B cell (primary cell): ENCODE measurements at regions not wholly inside any gene's neighbourhood (a gene's known extent, or its start where the extent isn't known, plus 50 kb on each side); places are given as distances from the start of the nearest gene placed in this dataset.

ENCODE experiments used
- ATAC-seq: fragments of 200-7000 bp; cut with Tn5 transposase; one replicate; pipeline ENCODE4 v1.10.0; 2021; ENCODE audit warnings: low read depth, mild to moderate bottlenecking, moderate number of reproducible peaks, moderate library complexity
- CTCF ChIA-PET: fragments of 350-600 bp; sonication (Branson Sonifier 250); formaldehyde crosslinking; loops from one replicate; lab custom pipeline; 2021; ENCODE audit warnings: antibody characterized with exemption, inconsistent platforms; lab: Charles Lee
- POLR2A ChIA-PET: fragments of 350-600 bp; sonication (Branson Sonifier 250); formaldehyde crosslinking; loops from one replicate; lab custom pipeline; 2021; ENCODE audit warnings: antibody characterized with exemption; lab: Charles Lee
- DNase-seq: peaks from one replicate; pipeline ENCODE4 v3.0.0; 2013
- H2AFZ ChIP-seq: 2 replicates; pipeline ENCODE4 v1.6.1; 2012; ENCODE audit warnings: mild to moderate bottlenecking, low read depth, low read length; ENCODE audit not compliant: insufficient read depth, poor library complexity, severe bottlenecking
- H3K27ac ChIP-seq, 2 donors: 1 replicate in 1 of 2; 2 replicates in 1 of 2; pipeline ENCODE4 v1.5.1; 2012 to 2013; ENCODE audit warnings: low read length in 2 of 2, mild to moderate bottlenecking in 2 of 2, moderate library complexity in 1 of 2
- H3K27me3 ChIP-seq, 4 experiments: fragments of 200-600 bp in 1 of 4; sonication (generic) in 1 of 4; replicated peaks in 1 of 4; 1 replicate in 2 of 4; 2 replicates in 2 of 4; pipeline versions ENCODE4 v1.6.1 to v1.7.0; 2013 to 2016; ENCODE audit warnings: low read length in 3 of 4, mild to moderate bottlenecking in 2 of 4, mixed read lengths in 1 of 4, moderate library complexity in 1 of 4; ENCODE audit not compliant: insufficient read depth in 4 of 4, control insufficient read depth in 3 of 4; ENCODE audit errors: control extremely low read depth in 1 of 4
- H3K36me3 ChIP-seq, 2 experiments: replicated peaks in 1 of 2; 1 replicate in 1 of 2; 2 replicates in 1 of 2; pipeline versions ENCODE4 v1.6.1 to v1.7.1; 2013; ENCODE audit warnings: low read length in 1 of 2; ENCODE audit not compliant: insufficient read depth in 2 of 2, control insufficient read depth in 1 of 2; ENCODE audit errors: control extremely low read depth in 1 of 2, extremely low read depth in 1 of 2
- H3K4me1 ChIP-seq, 2 donors: fragments of 200-600 bp in 1 of 2; sonication (generic) in 1 of 2; 1 replicate in 1 of 2; 2 replicates in 1 of 2; pipeline versions ENCODE4 v1.5.1 to v1.6.1; 2013 to 2017; ENCODE audit warnings: low read length in 2 of 2; ENCODE audit not compliant: control insufficient read depth in 2 of 2, insufficient read depth in 2 of 2
- H3K4me2 ChIP-seq: replicated peaks from 2 replicates; pipeline ENCODE3; 2012; ENCODE audit warnings: mild to moderate bottlenecking, low read depth, low read length; ENCODE audit not compliant: poor library complexity, severe bottlenecking
- H3K4me3 ChIP-seq, 5 experiments: fragments of 200-600 bp in 1 of 5; sonication (generic) in 1 of 5; 1 replicate in 3 of 5; 2 replicates in 2 of 5; pipeline versions ENCODE4 v1.5.1 to v1.7.0; 2011 to 2016; ENCODE audit warnings: low read length in 4 of 5, mild to moderate bottlenecking in 4 of 5, low read depth in 2 of 5, control low read depth in 1 of 5, moderate library complexity in 1 of 5; ENCODE audit not compliant: insufficient read depth in 1 of 5; ENCODE audit errors: control extremely low read depth in 1 of 5, extremely low read depth in 1 of 5
- H3K79me2 ChIP-seq: fragments of 200-600 bp; sonication (generic); one replicate; pipeline ENCODE4 v1.6.0; 2016; ENCODE audit warnings: low read length; ENCODE audit not compliant: control insufficient read depth, insufficient read depth
- H3K9ac ChIP-seq: fragments of 200-600 bp; sonication (generic); 2 replicates; pipeline ENCODE4 v1.6.1; 2017; ENCODE audit warnings: mild to moderate bottlenecking, low read length, moderate library complexity
- H3K9me3 ChIP-seq, 3 donors: one replicate each; pipeline versions ENCODE4 v1.6.1 to v1.7.1; 2013; ENCODE audit warnings: low read length in 2 of 3; ENCODE audit not compliant: control insufficient read depth in 2 of 3, insufficient read depth in 1 of 3; ENCODE audit errors: control extremely low read depth in 1 of 3
- H4K20me1 ChIP-seq: 2 replicates; pipeline ENCODE4 v1.6.0; 2012; ENCODE audit warnings: mild to moderate bottlenecking, low read length; ENCODE audit not compliant: insufficient read depth, control insufficient read depth, poor library complexity, severe bottlenecking
- H3K27ac Mint-ChIP-seq: one replicate; pipeline ENCODE4 v1.8.0; 2021; ENCODE audit warnings: mixed read lengths
- H3K27me3 Mint-ChIP-seq: one replicate; pipeline ENCODE4 v1.8.0; 2021; ENCODE audit warnings: mixed read lengths
- H3K4me1 Mint-ChIP-seq: one replicate; pipeline ENCODE4 v1.8.0; 2021; ENCODE audit warnings: mixed read lengths
- H3K4me3 Mint-ChIP-seq: one replicate; pipeline ENCODE4 v1.8.0; 2021; ENCODE audit warnings: mixed read lengths
- H3K9me3 Mint-ChIP-seq: one replicate; pipeline ENCODE4 v1.8.0; 2022; ENCODE audit warnings: mixed read lengths; ENCODE audit not compliant: insufficient read depth
- EZH2 ChIP-seq: IDR thresholded peaks from 2 replicates; pipeline ENCODE4 v1.6.1; 2012; ENCODE audit warnings: borderline replicate concordance, low read depth, mild to moderate bottlenecking, moderate library complexity, low read length; ENCODE audit not compliant: insufficient read depth, poor library complexity, severe bottlenecking
- WGBS: methylation state at CpG from one replicate; pipeline ENCODE4 v1.1.5; 2013; ENCODE audit warnings: missing lambda C conversion rate; ENCODE audit not compliant: insufficient coverage; 5-methylcytosine and 5-hydroxymethylcytosine counted together
- intact Hi-C: fragments of 100-400 bp; cut with micrococcal nuclease; formaldehyde crosslinking; loops from one replicate; pipeline ENCODE4 v1.10.0; 2022
- TF ChIP-seq, protein P1 (sequence below): fragments of 200-600 bp; IDR thresholded peaks from one replicate; pipeline ENCODE4 v1.8.0; 2022; ENCODE audit warnings: antibody characterized with exemption, mild to moderate bottlenecking

DNA sequence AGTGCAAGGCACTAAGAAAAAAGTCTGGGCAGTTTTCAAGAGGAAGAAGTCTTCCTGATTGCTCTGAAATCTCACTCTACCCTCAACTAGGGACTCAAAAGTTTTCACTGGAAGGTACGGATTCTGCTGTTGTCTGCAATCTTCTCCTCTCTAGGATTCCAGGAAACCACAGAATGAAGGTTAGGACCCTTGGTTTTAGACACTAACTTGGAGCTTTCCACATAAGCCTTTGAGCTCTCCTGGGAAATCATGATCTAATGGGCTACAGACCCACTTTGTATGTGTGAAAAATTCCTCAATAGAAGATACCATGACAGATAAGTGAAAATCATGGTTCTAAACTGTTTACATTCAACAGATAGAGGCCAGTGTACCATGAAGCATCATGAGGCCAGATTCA is 265.1 kb downstream of the PSAT1 start:
- TF ChIP-seq, protein P1, sequence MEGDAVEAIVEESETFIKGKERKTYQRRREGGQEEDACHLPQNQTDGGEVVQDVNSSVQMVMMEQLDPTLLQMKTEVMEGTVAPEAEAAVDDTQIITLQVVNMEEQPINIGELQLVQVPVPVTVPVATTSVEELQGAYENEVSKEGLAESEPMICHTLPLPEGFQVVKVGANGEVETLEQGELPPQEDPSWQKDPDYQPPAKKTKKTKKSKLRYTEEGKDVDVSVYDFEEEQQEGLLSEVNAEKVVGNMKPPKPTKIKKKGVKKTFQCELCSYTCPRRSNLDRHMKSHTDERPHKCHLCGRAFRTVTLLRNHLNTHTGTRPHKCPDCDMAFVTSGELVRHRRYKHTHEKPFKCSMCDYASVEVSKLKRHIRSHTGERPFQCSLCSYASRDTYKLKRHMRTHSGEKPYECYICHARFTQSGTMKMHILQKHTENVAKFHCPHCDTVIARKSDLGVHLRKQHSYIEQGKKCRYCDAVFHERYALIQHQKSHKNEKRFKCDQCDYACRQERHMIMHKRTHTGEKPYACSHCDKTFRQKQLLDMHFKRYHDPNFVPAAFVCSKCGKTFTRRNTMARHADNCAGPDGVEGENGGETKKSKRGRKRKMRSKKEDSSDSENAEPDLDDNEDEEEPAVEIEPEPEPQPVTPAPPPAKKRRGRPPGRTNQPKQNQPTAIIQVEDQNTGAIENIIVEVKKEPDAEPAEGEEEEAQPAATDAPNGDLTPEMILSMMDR: no peak
- TF ChIP-seq EZH2: no peak
- no peaks in the 10 kb centered on the region for H3K79me2 ChIP-seq
- Mint-ChIP-seq H3K4me3 (no peak overlapping the region), H3K27ac (no peak overlapping the region), H3K27me3 (no peaks in the 10 kb centered on the region), H3K4me1 (no peaks in the 10 kb centered on the region), H3K9me3 (no peaks in the 10 kb centered on the region)
- ATAC-seq (no peak), DNase-seq (no peak)
- intact Hi-C loops: no loop called here
- CTCF ChIA-PET: no interaction called here
- H2AFZ ChIP-seq: no peak overlapping the region
- no CpG with 5 or more reads among the region's 1 CpG for WGBS
- no peaks in the 10 kb centered on the region for H3K9me3 ChIP-seq
- no peaks in the 10 kb centered on the region for H3K27me3 ChIP-seq
- H3K4me3 ChIP-seq: no peak overlapping the region
- H3K4me1 ChIP-seq: no peaks in the 10 kb centered on the region
- no peaks in the 10 kb centered on the region for H4K20me1 ChIP-seq
- H3K36me3 ChIP-seq: no peaks in the 10 kb centered on the region
- H3K9ac ChIP-seq: no peak overlapping the region
- no peak overlapping the region for H3K27ac ChIP-seq
- POLR2A ChIA-PET: no interaction called here
- H3K4me2 ChIP-seq: no peak overlapping the region

GRCh38 chr9:78563269-78563668 is 266.3 kb downstream of the PSAT1 start:
- DNase-seq: no peak
- H3K36me3 ChIP-seq: no peaks in the 10 kb centered on the region
- ChIA-PET CTCF (no interaction called here), POLR2A (no interaction called here)
- H3K79me2 ChIP-seq: no peaks in the 10 kb centered on the region
- H3K4me2 ChIP-seq: no peak overlapping the region
- TF ChIP-seq, protein P1: no peak
- no peak for TF ChIP-seq EZH2
- no peaks in the 10 kb centered on the region for H4K20me1 ChIP-seq
- H3K27ac ChIP-seq: no peak overlapping the region
- H3K9ac ChIP-seq: no peak overlapping the region
- Mint-ChIP-seq H3K4me3 (no peak overlapping the region), H3K27ac (no peak overlapping the region), H3K27me3 (no peaks in the 10 kb centered on the region), H3K4me1 (no peaks in the 10 kb centered on the region), H3K9me3 (no peaks in the 10 kb centered on the region)
- WGBS: 88% methylated on average over 3 of the region's 5 CpGs
- H3K27me3 ChIP-seq: no peaks in the 10 kb centered on the region
- no peak overlapping the region for H3K4me3 ChIP-seq
- no peaks in the 10 kb centered on the region for H3K9me3 ChIP-seq
- ATAC-seq: no peak
- no peak overlapping the region for H2AFZ ChIP-seq
- no peaks in the 10 kb centered on the region for H3K4me1 ChIP-seq
- intact Hi-C loops: no loop called here
